ENCODE measurements at regions not wholly inside any gene's neighbourhood (a gene's known extent, or its start where the extent isn't known, plus 50 kb on each side); places are given as distances from the start of the nearest gene placed in this dataset.

DNA sequence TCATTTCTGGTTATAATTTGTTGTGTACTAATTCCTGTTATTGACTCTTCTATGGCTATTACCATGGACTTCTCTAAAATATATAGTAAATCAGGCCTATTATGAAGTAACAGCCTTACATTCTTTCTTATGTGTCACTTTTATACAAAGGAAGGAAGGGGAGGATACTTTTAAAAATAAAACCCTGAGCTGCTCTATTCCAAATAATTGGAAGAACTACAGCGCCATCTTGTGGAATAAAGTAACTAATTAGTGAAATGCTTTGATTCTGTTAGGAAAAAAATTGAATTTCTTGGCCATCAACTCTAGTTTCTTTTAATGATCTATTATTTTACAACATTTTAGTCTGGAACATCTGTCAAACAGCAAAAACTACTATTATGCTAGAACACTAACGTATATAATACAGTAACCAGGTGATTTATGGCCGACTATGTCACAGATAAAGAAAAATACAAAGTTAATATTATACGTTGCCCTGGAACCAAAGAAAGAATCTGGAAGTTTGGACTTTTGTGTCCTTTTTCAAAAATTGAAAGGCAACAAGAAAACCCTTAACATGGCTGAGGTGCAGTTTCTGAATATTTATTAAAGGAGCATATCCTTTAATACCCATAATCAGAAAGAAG is 55.0 kb upstream of the NELL2 start:
- Histone ChIP-seq H2BK5ac (ENCODE audit: insufficient read length, low read length) (no peak overlapping the region), H4K91ac (ENCODE audit: insufficient read length, low read depth, low read length) (no peak overlapping the region), H3K23me2 (ENCODE audit: insufficient read length, low read depth, low read length, poor library complexity, severe bottlenecking) (no peaks in the 10 kb centered on the region), H2AFZ (ENCODE audit: low read length) (no peak overlapping the region), H4K20me1 (ENCODE audit: control insufficient read depth, insufficient read depth, insufficient read length) (no peaks in the 10 kb centered on the region), H3K4me2 (ENCODE audit: insufficient read depth, insufficient read length, low read length) (no peak overlapping the region), H3K9ac (ENCODE audit: extremely low read depth, insufficient read length, low read length) (no peak overlapping the region), H3K4me1 (ENCODE audit: insufficient read depth, low read length) (no peaks in the 10 kb centered on the region), H3T11ph (ENCODE audit: low read length) (no peak overlapping the region), H3K79me2 (ENCODE audit: insufficient read depth, low read length) (no peaks in the 10 kb centered on the region), H3K56ac (ENCODE audit: insufficient read length, low read depth, low read length) (no peak overlapping the region), H3K18ac (ENCODE audit: insufficient read length, low read depth, low read length) (no peak overlapping the region), H2BK15ac (ENCODE audit: low read depth, low read length) (no peak overlapping the region), H2BK20ac (ENCODE audit: low read depth, low read length, poor library complexity, severe bottlenecking) (no peak overlapping the region), H3K27me3 (ENCODE audit: insufficient read depth, low read length) (no peaks in the 10 kb centered on the region), H2BK12ac (ENCODE audit: insufficient read length, low read depth, low read length) (no peak overlapping the region), H3K14ac (ENCODE audit: insufficient read depth, low read length) (no peak overlapping the region), H3K9me3 (ENCODE audit: control insufficient read depth, low read depth, low read length) (no peaks in the 10 kb centered on the region), H3K27ac (ENCODE audit: insufficient read length, low read depth, low read length) (no peak overlapping the region), H4K8ac (replicated peaks; ENCODE audit: insufficient read length, low read depth, low read length) (no peak overlapping the region), H4K5ac (ENCODE audit: insufficient read length, low read depth, low read length) (no peak overlapping the region), H2BK120ac (ENCODE audit: low read depth, low read length, poor library complexity, severe bottlenecking) (no peak overlapping the region), H3K23ac (ENCODE audit: insufficient read length, low read depth, low read length) (no peak overlapping the region), H2AK5ac (ENCODE audit: insufficient read length, low read length) (no peak overlapping the region), H3K79me1 (ENCODE audit: insufficient read depth, low read depth, low read length, poor library complexity, severe bottlenecking) (no peaks in the 10 kb centered on the region), H3K4ac (ENCODE audit: low read depth, low read length) (no peak overlapping the region)
- Mint-ChIP-seq H3K4me3 (no peak overlapping the region), H3K36me3 (ENCODE audit: insufficient read depth in 1 of 3, low read depth in 3 of 3) (peaks cover 10 to 20% (median 16%) of the 10 kb centered on the region in 3 experiments), H3K9me3 (peaks cover 18 to 23% of the 10 kb centered on the region in 2 experiments), H3K27ac (no peak overlapping the region), H3K4me1 (no peaks in the 10 kb centered on the region), H3K27me3 (ENCODE audit: low read depth) (peaks cover 3% of the 10 kb centered on the region; the same call in 1 of the 2 replicates)
- DNase-seq: no peak
- WGBS (ENCODE audit: extremely low coverage, insufficient read length, low lambda C conversion rate): no CpG with 5 or more reads among the region's 4 CpGs
- TF ChIP-seq CTCF (conservative IDR thresholded peaks at IDR 0.05): peak; percentile 82
